ENCODE measurements at regions not wholly inside any gene's neighbourhood (a gene's known extent, or its start where the extent isn't known, plus 50 kb on each side); places are given as distances from the start of the nearest gene placed in this dataset.
A peak's percentile ranks its signal among the peaks of the same experiment; 100 is the strongest.

DNA sequence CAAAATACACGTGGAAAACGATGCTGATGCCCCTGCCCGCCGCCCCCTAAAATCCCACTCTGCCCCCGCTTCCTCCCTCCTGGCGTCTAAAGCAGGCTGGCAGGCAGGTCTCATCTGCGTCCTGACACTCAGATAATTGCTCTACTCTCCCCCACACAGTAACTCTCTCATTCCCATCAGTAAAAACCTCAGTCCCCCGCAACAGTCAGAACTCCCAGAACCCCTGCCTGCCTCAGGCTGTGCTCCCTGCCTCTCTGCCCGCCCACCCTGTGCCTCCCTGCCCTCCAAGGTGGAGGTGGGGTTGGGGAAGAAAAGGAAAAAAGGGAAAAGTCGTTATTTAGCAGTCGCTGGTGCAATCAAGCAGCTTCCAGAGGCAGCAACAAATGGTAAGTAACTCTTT, 473.7 kb downstream of the EFNB2 start:
- no peaks in the 10 kb centered on the region for H3K4me1 ChIP-seq (ENCODE audit: control insufficient read depth in 2 of 2, insufficient read depth in 1 of 2, low read depth in 1 of 2, low read length in 2 of 2)
- no CpG with 5 or more reads among the region's 11 CpGs for WGBS, 2 donors (ENCODE audit: extremely low coverage in 2 of 2, insufficient read length in 2 of 2, insufficient replicate concordance in 1 of 2)
- no peak overlapping the region for H2BK5ac ChIP-seq (ENCODE audit: low read length)
- H3K23ac ChIP-seq (ENCODE audit: low read depth, low read length, poor library complexity), result no peak overlapping the region
- H2BK15ac ChIP-seq (ENCODE audit: low read length), result no peak overlapping the region
- no peak overlapping the region for H2AFZ ChIP-seq (ENCODE audit: low read length)
- no peak overlapping the region for H4K8ac ChIP-seq (ENCODE audit: low read depth, low read length)
- H3K79me1 ChIP-seq (ENCODE audit: low read depth, low read length), result no peaks in the 10 kb centered on the region
- DNase-seq (ENCODE audit: low spot score), result no peak
- H4K91ac ChIP-seq (ENCODE audit: low read depth, low read length, poor library complexity), result no peak overlapping the region
- no peak overlapping the region for H2BK12ac ChIP-seq (ENCODE audit: low read length)
- no peak overlapping the region for H3K18ac ChIP-seq (ENCODE audit: low read length)
- no peak overlapping the region for H3K9ac ChIP-seq (ENCODE audit: low read depth, low read length, poor library complexity)
- no peaks in the 10 kb centered on the region for H3K9me3 ChIP-seq (replicated peaks in 1 of 2; ENCODE audit: control insufficient read depth in 2 of 2, insufficient read depth in 1 of 2, low read depth in 1 of 2, low read length in 2 of 2)
- no peak overlapping the region for H2BK120ac ChIP-seq (ENCODE audit: low read depth, low read length)
- H3K4ac ChIP-seq (ENCODE audit: low read length), result no peak overlapping the region
- H3K4me2 ChIP-seq (ENCODE audit: insufficient read depth, low read length, poor library complexity, severe bottlenecking), result no peak overlapping the region
- no peak overlapping the region for H3K27ac ChIP-seq (replicated peaks; ENCODE audit: low read length)
- H3K14ac ChIP-seq (ENCODE audit: low read length), result no peak overlapping the region
- no peak overlapping the region for H2AK5ac ChIP-seq (ENCODE audit: low read depth, low read length)
- no peak overlapping the region for H3K4me3 ChIP-seq (ENCODE audit: low read length in 2 of 2)
- H3K36me3 ChIP-seq (replicated peaks in 1 of 2; ENCODE audit: control insufficient read depth in 2 of 2, insufficient read depth in 2 of 2, low read length in 2 of 2), result no peaks in the 10 kb centered on the region
- H3K27me3 ChIP-seq (ENCODE audit: control insufficient read depth in 3 of 3, insufficient read depth in 3 of 3, low read depth in 1 of 3, low read length in 3 of 3), result no peaks in the 10 kb centered on the region

DNA sequence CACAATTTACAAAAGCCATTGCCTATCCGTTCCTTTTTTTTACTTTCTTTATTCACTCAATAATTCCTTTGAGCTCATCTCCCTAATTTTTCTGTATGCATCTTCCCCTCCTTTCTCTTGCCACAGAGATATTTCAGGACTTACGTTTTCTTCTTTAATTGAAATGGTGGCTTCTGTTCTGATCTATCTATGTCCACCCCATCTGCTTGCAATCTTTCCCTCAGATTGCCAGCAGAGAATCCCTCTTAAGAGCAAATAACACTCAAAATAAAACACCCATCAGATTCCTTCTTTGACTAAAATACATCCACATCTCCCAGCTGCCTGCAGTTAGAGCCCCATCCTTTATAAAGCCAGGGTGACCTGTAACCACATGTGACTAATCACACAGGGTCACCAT, 478.6 kb downstream of the EFNB2 start:
- H2AFZ ChIP-seq (ENCODE audit: low read length), result no peak overlapping the region
- 100% methylated on average over 1 of the region's 2 CpGs; no CpG with 5 or more reads in 1 of the 2 donors for WGBS, 2 donors (ENCODE audit: extremely low coverage in 2 of 2, insufficient read length in 2 of 2, insufficient replicate concordance in 1 of 2)

DNA sequence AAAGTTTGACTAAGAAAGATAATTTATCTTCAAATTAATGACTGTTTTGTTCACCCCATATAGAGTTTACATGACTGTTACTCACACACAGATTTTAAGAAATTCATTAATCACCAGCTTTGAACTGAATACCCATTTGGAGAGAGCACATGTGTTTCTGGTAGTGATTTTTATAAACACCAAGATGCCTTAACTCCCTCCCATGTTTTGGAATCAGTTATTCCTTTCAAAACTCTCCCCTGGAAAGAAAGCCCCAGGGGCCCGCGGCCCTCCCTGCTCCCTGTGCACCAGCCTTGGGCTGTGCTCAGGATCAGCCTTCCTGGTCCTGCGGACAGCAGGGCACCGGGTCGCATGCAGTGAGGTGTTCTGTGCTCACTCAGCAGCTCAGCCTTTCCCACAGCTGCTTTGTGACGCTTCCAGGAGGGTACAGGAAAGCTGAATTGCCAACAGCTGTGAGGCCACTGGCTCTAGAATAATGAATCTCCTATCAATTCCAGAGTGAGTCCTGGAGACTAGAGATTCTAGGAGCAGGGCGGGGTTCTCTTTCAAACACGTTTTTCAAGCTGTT, 483.2 kb downstream of the EFNB2 start:
- Histone ChIP-seq H4K91ac (ENCODE audit: low read depth, low read length, poor library complexity) (no peak overlapping the region), H2BK15ac (ENCODE audit: low read length) (no peak overlapping the region), H3K9ac (ENCODE audit: low read depth, low read length, poor library complexity) (no peak overlapping the region), H3K27ac (replicated peaks; ENCODE audit: low read length) (no peak overlapping the region), H3K27me3 (ENCODE audit: control insufficient read depth in 3 of 3, insufficient read depth in 3 of 3, low read depth in 1 of 3, low read length in 3 of 3) (no peaks in the 10 kb centered on the region), H3K36me3 (replicated peaks in 1 of 2; ENCODE audit: control insufficient read depth in 2 of 2, insufficient read depth in 2 of 2, low read length in 2 of 2) (no peaks in the 10 kb centered on the region), H3K4ac (ENCODE audit: low read length) (no peak overlapping the region), H2BK12ac (ENCODE audit: low read length) (no peak overlapping the region), H3K79me1 (ENCODE audit: low read depth, low read length) (no peaks in the 10 kb centered on the region), H4K8ac (ENCODE audit: low read depth, low read length) (no peak overlapping the region), H3K9me3 (replicated peaks in 1 of 2; ENCODE audit: control insufficient read depth in 2 of 2, insufficient read depth in 1 of 2, low read depth in 1 of 2, low read length in 2 of 2) (no peaks in the 10 kb centered on the region), H3K4me2 (ENCODE audit: insufficient read depth, low read length, poor library complexity, severe bottlenecking) (no peak overlapping the region), H2AK5ac (ENCODE audit: low read depth, low read length) (no peak overlapping the region), H2AFZ (ENCODE audit: low read length) (peak overlapping the region; percentile 79), H3K18ac (ENCODE audit: low read length) (no peak overlapping the region), H3K4me1 (ENCODE audit: control insufficient read depth in 2 of 2, insufficient read depth in 1 of 2, low read depth in 1 of 2, low read length in 2 of 2) (peaks cover 0 to 2% of the 10 kb centered on the region in 2 donors), H2BK120ac (ENCODE audit: low read depth, low read length) (no peak overlapping the region), H2BK5ac (ENCODE audit: low read length) (no peak overlapping the region), H3K14ac (ENCODE audit: low read length) (no peak overlapping the region), H3K4me3 (ENCODE audit: low read length in 2 of 2) (no peak overlapping the region), H3K23ac (ENCODE audit: low read depth, low read length, poor library complexity) (no peak overlapping the region)
- no peak for DNase-seq (ENCODE audit: low spot score)
- no CpG with 5 or more reads among the region's 8 CpGs for WGBS, 2 donors (ENCODE audit: extremely low coverage in 2 of 2, insufficient read length in 2 of 2, insufficient replicate concordance in 1 of 2)

More for the DNA sequence above, 478.6 kb downstream of the EFNB2 start:
- no peak overlapping the region for H3K27ac ChIP-seq (replicated peaks; ENCODE audit: low read length)
- no peak overlapping the region for H4K8ac ChIP-seq (ENCODE audit: low read depth, low read length)
- H2BK120ac ChIP-seq (ENCODE audit: low read depth, low read length), result no peak overlapping the region
- no peak overlapping the region for H2BK15ac ChIP-seq (ENCODE audit: low read length)
- H2BK12ac ChIP-seq (ENCODE audit: low read length), result no peak overlapping the region
- no peaks in the 10 kb centered on the region for H3K9me3 ChIP-seq (replicated peaks in 1 of 2; ENCODE audit: control insufficient read depth in 2 of 2, insufficient read depth in 1 of 2, low read depth in 1 of 2, low read length in 2 of 2)
- no peaks in the 10 kb centered on the region for H3K36me3 ChIP-seq (replicated peaks in 1 of 2; ENCODE audit: control insufficient read depth in 2 of 2, insufficient read depth in 2 of 2, low read length in 2 of 2)
- H2BK5ac ChIP-seq (ENCODE audit: low read length), result no peak overlapping the region
- H3K4me3 ChIP-seq (ENCODE audit: low read length in 2 of 2), result no peak overlapping the region
- H2AK5ac ChIP-seq (ENCODE audit: low read depth, low read length), result no peak overlapping the region
- no peak overlapping the region for H3K23ac ChIP-seq (ENCODE audit: low read depth, low read length, poor library complexity)
- H4K91ac ChIP-seq (ENCODE audit: low read depth, low read length, poor library complexity), result no peak overlapping the region
- H3K79me1 ChIP-seq (ENCODE audit: low read depth, low read length), result no peaks in the 10 kb centered on the region
- H3K18ac ChIP-seq (ENCODE audit: low read length), result no peak overlapping the region
- peaks cover 0 to 2% of the 10 kb centered on the region in 2 donors for H3K4me1 ChIP-seq (ENCODE audit: control insufficient read depth in 2 of 2, insufficient read depth in 1 of 2, low read depth in 1 of 2, low read length in 2 of 2)
- no peaks in the 10 kb centered on the region for H3K27me3 ChIP-seq (ENCODE audit: control insufficient read depth in 3 of 3, insufficient read depth in 3 of 3, low read depth in 1 of 3, low read length in 3 of 3)
- no peak overlapping the region for H3K4me2 ChIP-seq (ENCODE audit: insufficient read depth, low read length, poor library complexity, severe bottlenecking)
- no peak for DNase-seq (ENCODE audit: low spot score)
- H3K14ac ChIP-seq (ENCODE audit: low read length), result no peak overlapping the region
- no peak overlapping the region for H3K4ac ChIP-seq (ENCODE audit: low read length)
- no peak overlapping the region for H3K9ac ChIP-seq (ENCODE audit: low read depth, low read length, poor library complexity)

DNA sequence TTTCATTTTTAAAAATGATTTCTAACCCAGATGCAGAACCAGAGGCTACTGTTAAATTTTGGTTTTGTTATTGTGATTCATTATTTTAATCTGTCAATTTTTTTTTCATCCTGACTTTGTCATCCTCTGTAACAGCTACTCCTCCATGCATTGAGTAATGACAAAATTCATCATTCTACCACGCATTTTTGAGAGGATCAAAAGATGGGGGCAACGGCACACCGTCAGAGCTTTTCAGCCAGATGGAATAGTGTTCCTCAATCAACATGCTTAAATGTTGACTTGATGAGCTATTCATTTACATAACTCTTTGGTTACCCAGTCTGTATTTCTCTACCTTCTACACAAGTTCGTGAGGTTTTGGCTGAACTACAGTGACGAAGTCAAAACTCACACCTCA, 486.3 kb downstream of the EFNB2 start:
- Histone ChIP-seq H3K4ac (ENCODE audit: low read length) (no peak overlapping the region), H3K79me1 (ENCODE audit: low read depth, low read length) (no peaks in the 10 kb centered on the region), H2BK12ac (ENCODE audit: low read length) (no peak overlapping the region), H3K4me2 (ENCODE audit: insufficient read depth, low read length, poor library complexity, severe bottlenecking) (no peak overlapping the region), H3K27ac (replicated peaks; ENCODE audit: low read length) (no peak overlapping the region), H3K23ac (ENCODE audit: low read depth, low read length, poor library complexity) (no peak overlapping the region), H3K36me3 (replicated peaks in 1 of 2; ENCODE audit: control insufficient read depth in 2 of 2, insufficient read depth in 2 of 2, low read length in 2 of 2) (no peaks in the 10 kb centered on the region), H2BK15ac (ENCODE audit: low read length) (no peak overlapping the region), H3K9me3 (replicated peaks in 1 of 2; ENCODE audit: control insufficient read depth in 2 of 2, insufficient read depth in 1 of 2, low read depth in 1 of 2, low read length in 2 of 2) (no peaks in the 10 kb centered on the region), H2AFZ (ENCODE audit: low read length) (no peak overlapping the region), H3K9ac (ENCODE audit: low read depth, low read length, poor library complexity) (no peak overlapping the region), H4K91ac (ENCODE audit: low read depth, low read length, poor library complexity) (no peak overlapping the region), H3K18ac (ENCODE audit: low read length) (no peak overlapping the region), H2AK5ac (ENCODE audit: low read depth, low read length) (no peak overlapping the region), H2BK120ac (ENCODE audit: low read depth, low read length) (no peak overlapping the region), H3K27me3 (ENCODE audit: control insufficient read depth in 3 of 3, insufficient read depth in 3 of 3, low read depth in 1 of 3, low read length in 3 of 3) (no peaks in the 10 kb centered on the region), H3K4me1 (ENCODE audit: control insufficient read depth in 2 of 2, insufficient read depth in 1 of 2, low read depth in 1 of 2, low read length in 2 of 2) (peaks cover 2 to 3% of the 10 kb centered on the region in 2 donors), H4K8ac (ENCODE audit: low read depth, low read length) (no peak overlapping the region), H2BK5ac (ENCODE audit: low read length) (no peak overlapping the region), H3K4me3 (ENCODE audit: low read length in 2 of 2) (no peak overlapping the region), H3K14ac (ENCODE audit: low read length) (no peak overlapping the region)
- no peak for DNase-seq (ENCODE audit: low spot score)
- WGBS, 2 donors (ENCODE audit: extremely low coverage in 2 of 2, insufficient read length in 2 of 2, insufficient replicate concordance in 1 of 2), result no CpG with 5 or more reads among the region's 5 CpGs

Data from neuronal stem cell (in vitro differentiated cells).